ENCODE measurements at regions not wholly inside any gene's neighbourhood (a gene's known extent, or its start where the extent isn't known, plus 50 kb on each side); places are given as distances from the start of the nearest gene placed in this dataset.

DNA sequence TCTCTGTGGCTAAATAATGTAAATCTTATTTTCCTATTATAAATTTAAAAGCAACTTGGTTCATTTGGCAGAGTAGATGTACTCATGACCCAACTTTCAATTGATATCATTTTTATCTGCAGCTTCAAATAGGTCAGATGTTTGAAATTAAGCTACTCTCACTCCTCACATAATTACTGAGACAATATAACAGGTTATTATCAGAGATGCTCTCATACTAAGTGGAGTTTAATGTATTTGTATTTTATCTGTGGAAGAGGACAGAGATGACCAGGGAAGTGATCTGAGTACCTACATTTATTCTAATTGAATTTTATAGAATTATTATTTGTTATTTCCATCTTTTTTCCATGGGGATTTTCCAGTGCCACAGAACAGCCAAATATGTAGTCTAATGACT is 177.4 kb upstream of the PRLR start:
- TF ChIP-seq, protein P1, sequence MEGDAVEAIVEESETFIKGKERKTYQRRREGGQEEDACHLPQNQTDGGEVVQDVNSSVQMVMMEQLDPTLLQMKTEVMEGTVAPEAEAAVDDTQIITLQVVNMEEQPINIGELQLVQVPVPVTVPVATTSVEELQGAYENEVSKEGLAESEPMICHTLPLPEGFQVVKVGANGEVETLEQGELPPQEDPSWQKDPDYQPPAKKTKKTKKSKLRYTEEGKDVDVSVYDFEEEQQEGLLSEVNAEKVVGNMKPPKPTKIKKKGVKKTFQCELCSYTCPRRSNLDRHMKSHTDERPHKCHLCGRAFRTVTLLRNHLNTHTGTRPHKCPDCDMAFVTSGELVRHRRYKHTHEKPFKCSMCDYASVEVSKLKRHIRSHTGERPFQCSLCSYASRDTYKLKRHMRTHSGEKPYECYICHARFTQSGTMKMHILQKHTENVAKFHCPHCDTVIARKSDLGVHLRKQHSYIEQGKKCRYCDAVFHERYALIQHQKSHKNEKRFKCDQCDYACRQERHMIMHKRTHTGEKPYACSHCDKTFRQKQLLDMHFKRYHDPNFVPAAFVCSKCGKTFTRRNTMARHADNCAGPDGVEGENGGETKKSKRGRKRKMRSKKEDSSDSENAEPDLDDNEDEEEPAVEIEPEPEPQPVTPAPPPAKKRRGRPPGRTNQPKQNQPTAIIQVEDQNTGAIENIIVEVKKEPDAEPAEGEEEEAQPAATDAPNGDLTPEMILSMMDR (conservative IDR thresholded peaks at IDR 0.05 in 1 of 2, IDR thresholded peaks at IDR 0.05 in 1 of 2; ENCODE audit: extremely low read depth in 1 of 2, insufficient read depth in 1 of 2, low read depth in 1 of 2, low read length in 2 of 2) = no peak
- no peak for TF ChIP-seq EZH2 (IDR thresholded peaks at IDR 0.05; ENCODE audit: borderline replicate concordance, low read length)

Measured in mammary epithelial cell (primary cell).